IPS-18a (cell line): ENCODE measurements at regions not wholly inside any gene's neighbourhood (a gene's known extent, or its start where the extent isn't known, plus 50 kb on each side); places are given as distances from the start of the nearest gene placed in this dataset.

Experiments used
- H3K27ac ChIP-seq: one replicate; pipeline ENCODE4 v1.5.1; 2013; ENCODE audit warnings: low read length
- H3K27me3 ChIP-seq: one replicate; pipeline ENCODE4 v1.6.1; 2013; ENCODE audit warnings: mild to moderate bottlenecking, low read length; ENCODE audit not compliant: control insufficient read depth, insufficient read depth
- H3K36me3 ChIP-seq: one replicate; pipeline ENCODE4 v1.6.1; 2013; ENCODE audit warnings: low read depth, low read length; ENCODE audit not compliant: control insufficient read depth
- H3K4me1 ChIP-seq: one replicate; pipeline ENCODE4 v1.6.1; 2013; ENCODE audit warnings: low read depth, low read length; ENCODE audit not compliant: control insufficient read depth
- H3K4me3 ChIP-seq: one replicate; pipeline ENCODE4 v1.5.1; 2013; ENCODE audit warnings: low read length
- H3K9ac ChIP-seq: one replicate; pipeline ENCODE4 v1.6.1; 2013; ENCODE audit warnings: mild to moderate bottlenecking, low read length, moderate library complexity
- H3K9me3 ChIP-seq: one replicate; pipeline ENCODE4 v1.6.1; 2013; ENCODE audit warnings: low read depth, low read length; ENCODE audit not compliant: control insufficient read depth

DNA sequence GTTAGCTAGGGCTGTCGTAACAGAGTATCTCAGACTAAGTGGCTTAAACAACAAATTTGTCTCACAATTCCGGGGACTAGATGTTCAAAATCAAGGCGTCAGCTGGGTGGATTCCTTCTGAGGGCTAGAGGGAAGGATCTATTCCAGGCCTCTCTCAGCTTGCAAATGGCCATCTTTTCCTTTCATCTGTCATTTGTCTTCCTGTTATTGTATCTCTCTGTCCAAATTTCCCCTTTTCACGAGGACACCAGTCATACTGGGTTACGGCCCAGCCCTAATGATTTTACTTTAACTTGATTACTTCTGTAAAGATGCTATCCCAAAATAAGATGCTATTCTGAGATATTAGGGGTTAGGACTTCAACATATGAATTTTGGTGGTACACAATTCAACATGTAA lies 119.0 kb upstream of the CPSF6 start:
- Histone ChIP-seq H3K36me3 (no peaks in the 10 kb centered on the region), H3K4me3 (no peak overlapping the region), H3K9ac (no peak overlapping the region), H3K27ac (no peak overlapping the region), H3K27me3 (no peaks in the 10 kb centered on the region), H3K4me1 (peaks cover 6% of the 10 kb centered on the region), H3K9me3 (no peaks in the 10 kb centered on the region)

DNA sequence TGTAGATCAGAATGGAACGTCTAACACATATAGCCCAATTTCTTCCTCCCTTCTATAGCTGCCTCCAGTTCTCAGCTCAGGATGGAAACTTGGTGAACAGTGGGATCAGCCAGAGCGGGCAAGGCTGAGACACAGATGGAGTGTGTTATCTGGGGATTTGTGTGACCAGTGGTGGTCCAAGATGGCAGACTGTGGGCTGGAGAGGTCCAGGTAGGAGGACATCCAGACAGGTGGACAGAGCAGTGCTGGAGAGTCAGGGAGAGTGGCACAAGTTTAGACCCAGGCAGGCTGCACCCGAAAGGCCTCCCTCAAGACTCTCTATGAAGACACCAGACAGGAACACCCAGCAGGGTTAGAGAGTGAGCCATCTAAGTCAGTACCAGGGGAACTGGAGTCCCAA lies 116.1 kb upstream of the CPSF6 start:
- H3K36me3 ChIP-seq: no peaks in the 10 kb centered on the region
- no peak overlapping the region for H3K4me3 ChIP-seq
- no peak overlapping the region for H3K27ac ChIP-seq
- H3K27me3 ChIP-seq: no peaks in the 10 kb centered on the region
- H3K9ac ChIP-seq: no peak overlapping the region
- H3K4me1 ChIP-seq: peaks cover 12% of the 10 kb centered on the region
- H3K9me3 ChIP-seq: no peaks in the 10 kb centered on the region

DNA sequence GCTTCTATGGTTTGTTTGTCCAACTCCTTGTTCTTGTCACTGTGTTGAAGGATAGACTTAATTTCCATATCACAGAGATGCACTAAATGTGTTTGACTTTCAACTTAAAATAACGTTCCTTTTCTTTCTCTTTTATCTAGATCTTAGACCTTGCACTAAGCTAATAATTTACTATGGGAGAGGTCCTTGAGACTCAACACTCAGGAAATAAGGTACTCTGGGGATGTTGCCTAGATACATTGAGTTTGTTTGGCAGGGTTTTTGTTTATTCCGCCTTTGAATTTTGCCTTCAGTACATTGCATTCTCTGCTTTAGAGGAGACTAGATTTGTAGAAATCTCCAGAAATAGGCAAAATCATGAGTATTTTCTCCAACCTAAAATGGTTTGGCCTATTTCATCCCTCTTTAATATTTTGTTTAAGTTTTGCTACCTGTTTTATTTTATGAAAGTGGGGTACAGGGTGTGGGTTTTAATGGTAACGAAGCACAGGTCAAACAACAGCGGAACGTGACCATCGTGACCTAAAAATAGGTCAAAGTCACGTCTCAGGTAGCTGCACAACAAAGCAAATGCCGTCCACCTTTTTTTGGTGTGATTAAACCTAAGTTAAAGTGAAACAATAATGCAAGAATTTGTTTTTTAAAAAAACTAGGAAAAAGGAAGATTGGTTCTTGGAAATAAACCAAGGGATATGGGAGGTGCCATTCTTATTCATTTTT lies 115.3 kb upstream of the CPSF6 start:
- Histone ChIP-seq H3K27ac (no peak overlapping the region), H3K36me3 (no peaks in the 10 kb centered on the region), H3K4me3 (no peak overlapping the region), H3K27me3 (no peaks in the 10 kb centered on the region), H3K9me3 (no peaks in the 10 kb centered on the region), H3K4me1 (peaks cover 12% of the 10 kb centered on the region), H3K9ac (no peak overlapping the region)

DNA sequence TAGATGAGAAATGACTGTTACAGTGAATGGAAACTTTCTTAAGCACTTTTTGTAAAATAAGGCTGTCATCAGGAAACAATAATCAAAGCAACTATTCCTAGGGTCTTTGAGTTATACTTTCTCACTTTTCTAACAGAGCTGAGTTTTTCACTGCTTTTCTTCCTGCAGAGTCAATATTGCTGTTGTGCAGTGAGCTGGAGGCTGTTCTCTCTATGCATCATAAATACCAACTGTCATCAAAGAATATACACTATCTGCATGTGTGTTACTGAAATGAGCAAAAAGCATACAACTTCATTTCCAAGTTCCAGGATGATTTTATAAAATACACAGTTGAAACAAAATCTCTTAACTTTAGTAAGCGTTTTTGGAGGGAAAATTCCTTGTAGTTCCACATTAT lies 110.4 kb upstream of the CPSF6 start:
- no peaks in the 10 kb centered on the region for H3K36me3 ChIP-seq
- H3K9ac ChIP-seq: no peak overlapping the region
- no peaks in the 10 kb centered on the region for H3K27me3 ChIP-seq
- H3K27ac ChIP-seq: no peak overlapping the region
- H3K4me3 ChIP-seq: no peak overlapping the region
- H3K4me1 ChIP-seq: peaks cover 29% of the 10 kb centered on the region
- no peaks in the 10 kb centered on the region for H3K9me3 ChIP-seq

DNA sequence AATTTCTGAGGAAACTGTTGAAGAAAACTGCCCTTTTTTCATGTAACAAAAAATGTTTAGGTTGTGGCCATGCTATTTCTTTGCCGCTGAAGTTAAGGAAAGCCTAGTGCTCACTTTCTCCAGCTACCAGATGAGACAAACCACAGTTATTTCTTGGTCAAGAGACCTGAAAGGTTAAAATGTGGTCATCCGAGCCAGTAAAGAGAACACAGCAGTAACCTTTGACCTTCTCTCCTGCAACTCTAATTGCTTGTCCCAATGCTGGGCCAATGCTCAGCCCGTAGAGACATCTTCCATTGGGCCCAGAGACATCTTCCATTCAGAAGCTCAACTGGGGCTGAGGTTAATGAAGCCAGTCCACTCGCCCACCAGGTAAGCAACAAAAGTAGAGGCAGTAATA lies 109.8 kb upstream of the CPSF6 start:
- no peak overlapping the region for H3K9ac ChIP-seq
- no peak overlapping the region for H3K4me3 ChIP-seq
- no peaks in the 10 kb centered on the region for H3K36me3 ChIP-seq
- no peaks in the 10 kb centered on the region for H3K9me3 ChIP-seq
- no peaks in the 10 kb centered on the region for H3K27me3 ChIP-seq
- peaks cover 29% of the 10 kb centered on the region for H3K4me1 ChIP-seq
- H3K27ac ChIP-seq: no peak overlapping the region

DNA sequence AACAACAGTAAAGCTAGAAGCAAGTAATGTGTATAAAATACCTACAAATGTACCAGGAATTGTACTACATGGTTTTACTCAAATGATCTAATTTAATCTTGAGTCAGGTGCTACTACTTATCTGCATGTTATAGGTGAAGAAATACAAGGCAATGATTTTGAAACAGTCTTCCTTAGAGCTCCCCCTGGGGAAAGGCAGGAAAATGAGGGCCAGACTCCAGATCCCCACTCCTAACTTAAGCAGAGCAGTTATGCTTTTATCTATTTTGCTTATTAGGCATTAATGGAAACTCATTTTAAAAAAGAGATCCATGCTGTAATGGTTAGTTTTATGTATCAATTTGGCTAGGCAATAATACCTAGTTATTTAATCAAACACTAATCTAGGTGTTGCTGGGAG lies 109.3 kb upstream of the CPSF6 start:
- Histone ChIP-seq H3K27ac (no peak overlapping the region), H3K4me3 (no peak overlapping the region), H3K4me1 (peaks cover 26% of the 10 kb centered on the region), H3K9ac (no peak overlapping the region), H3K9me3 (no peaks in the 10 kb centered on the region), H3K27me3 (no peaks in the 10 kb centered on the region), H3K36me3 (no peaks in the 10 kb centered on the region)

DNA sequence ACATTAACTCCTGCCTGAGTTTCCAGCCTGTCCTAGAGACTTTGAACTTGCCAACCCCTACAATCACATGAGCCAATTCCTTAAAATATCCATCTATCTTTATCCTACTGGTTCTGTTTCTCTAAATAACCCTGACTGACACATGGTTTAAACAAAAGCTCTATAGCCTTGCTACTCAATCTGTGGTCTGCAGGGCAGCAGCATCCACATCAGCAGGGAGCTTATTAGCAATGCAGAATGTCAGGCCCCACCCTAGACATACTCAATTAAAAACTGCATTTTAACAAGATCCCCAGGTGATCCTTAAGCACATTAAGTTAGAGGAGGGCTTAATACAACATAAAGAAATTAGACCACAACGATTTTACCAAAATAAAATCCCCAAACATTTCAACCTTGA lies 108.3 kb upstream of the CPSF6 start:
- Histone ChIP-seq H3K4me3 (no peak overlapping the region), H3K9ac (no peak overlapping the region), H3K27me3 (no peaks in the 10 kb centered on the region), H3K9me3 (no peaks in the 10 kb centered on the region), H3K36me3 (no peaks in the 10 kb centered on the region), H3K27ac (no peak overlapping the region), H3K4me1 (peaks cover 17% of the 10 kb centered on the region)

DNA sequence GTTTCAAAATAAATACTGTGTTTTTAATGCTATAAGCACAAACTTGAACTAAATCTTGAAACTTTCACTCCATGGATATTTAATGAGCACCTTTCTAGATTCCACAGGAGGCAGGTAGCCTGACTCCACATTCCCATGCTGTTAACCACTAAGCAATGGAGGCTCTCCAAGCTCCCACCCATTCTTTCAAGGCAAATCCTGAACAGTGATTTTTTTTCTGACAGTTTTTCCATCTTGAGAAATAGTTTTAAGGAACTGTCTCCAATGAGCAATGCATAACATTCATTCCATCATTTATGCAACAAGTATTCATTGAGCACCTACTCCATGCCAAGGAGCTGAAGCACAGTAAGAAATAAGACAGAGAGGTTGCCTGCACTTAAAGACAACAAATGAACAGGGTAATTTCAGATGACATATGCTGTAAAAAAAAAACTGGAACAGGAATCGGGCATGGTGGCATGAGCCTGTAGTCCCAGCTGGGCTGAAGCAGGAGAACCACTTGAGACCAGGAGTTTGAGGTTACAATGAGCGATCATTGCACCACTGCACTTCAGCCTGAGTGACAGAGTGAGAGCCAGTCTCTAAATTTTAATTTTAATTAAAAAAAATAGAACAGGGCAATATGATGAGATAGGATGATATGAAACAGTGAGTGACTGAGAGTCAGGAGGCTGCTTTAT lies 102.3 kb upstream of the CPSF6 start:
- no peaks in the 10 kb centered on the region for H3K36me3 ChIP-seq

DNA sequence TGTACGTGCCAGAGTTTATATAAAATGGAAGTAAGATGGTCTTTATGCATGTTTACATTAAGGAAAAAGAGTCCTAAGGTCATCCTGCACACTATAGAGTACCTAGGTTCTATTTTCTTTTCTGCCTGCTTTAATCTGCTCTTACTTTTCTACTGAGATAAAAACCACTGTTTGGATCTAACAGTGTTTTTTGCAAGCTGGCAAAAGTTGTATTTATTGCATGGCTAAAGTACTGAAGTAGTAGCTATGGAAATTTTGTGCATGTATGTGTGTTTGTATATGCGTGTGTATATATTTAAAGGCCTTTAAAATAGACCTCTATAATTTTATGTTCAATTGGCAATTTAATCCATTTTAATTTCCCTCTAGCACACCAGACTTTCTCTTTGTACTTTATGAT lies 98.3 kb upstream of the CPSF6 start:
- no peak overlapping the region for H3K4me3 ChIP-seq
- peaks cover 12% of the 10 kb centered on the region for H3K9me3 ChIP-seq
- no peak overlapping the region for H3K9ac ChIP-seq
- H3K27ac ChIP-seq: no peak overlapping the region
- H3K27me3 ChIP-seq: no peaks in the 10 kb centered on the region
- no peaks in the 10 kb centered on the region for H3K36me3 ChIP-seq
- no peaks in the 10 kb centered on the region for H3K4me1 ChIP-seq

More for the DNA sequence above, 102.3 kb upstream of the CPSF6 start:
- Histone ChIP-seq H3K4me3 (no peak overlapping the region), H3K4me1 (no peaks in the 10 kb centered on the region), H3K9me3 (peaks cover 12% of the 10 kb centered on the region), H3K9ac (no peak overlapping the region), H3K27me3 (no peaks in the 10 kb centered on the region), H3K27ac (no peak overlapping the region)

DNA sequence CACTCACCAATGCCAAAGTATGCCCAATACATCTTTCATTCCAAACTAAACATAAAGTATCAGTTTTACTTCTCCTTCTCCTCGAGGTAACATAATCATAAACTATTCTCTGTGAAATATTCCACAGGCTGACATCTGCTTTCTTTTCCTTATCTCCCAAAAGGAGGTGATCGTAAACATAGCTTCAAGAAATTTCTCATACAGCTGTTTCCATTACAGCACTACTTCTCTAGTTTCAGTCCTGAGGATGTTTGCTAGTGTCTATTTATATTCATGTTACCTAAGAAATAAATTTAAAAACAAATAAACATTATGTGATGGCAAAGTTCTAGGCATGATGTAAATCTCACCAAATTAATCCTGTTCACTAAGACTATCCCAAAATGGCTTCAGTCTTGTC lies 90.1 kb upstream of the CPSF6 start:
- Histone ChIP-seq H3K36me3 (no peaks in the 10 kb centered on the region), H3K4me1 (no peaks in the 10 kb centered on the region), H3K9me3 (no peaks in the 10 kb centered on the region), H3K27me3 (no peaks in the 10 kb centered on the region), H3K27ac (no peak overlapping the region), H3K4me3 (no peak overlapping the region), H3K9ac (no peak overlapping the region)

DNA sequence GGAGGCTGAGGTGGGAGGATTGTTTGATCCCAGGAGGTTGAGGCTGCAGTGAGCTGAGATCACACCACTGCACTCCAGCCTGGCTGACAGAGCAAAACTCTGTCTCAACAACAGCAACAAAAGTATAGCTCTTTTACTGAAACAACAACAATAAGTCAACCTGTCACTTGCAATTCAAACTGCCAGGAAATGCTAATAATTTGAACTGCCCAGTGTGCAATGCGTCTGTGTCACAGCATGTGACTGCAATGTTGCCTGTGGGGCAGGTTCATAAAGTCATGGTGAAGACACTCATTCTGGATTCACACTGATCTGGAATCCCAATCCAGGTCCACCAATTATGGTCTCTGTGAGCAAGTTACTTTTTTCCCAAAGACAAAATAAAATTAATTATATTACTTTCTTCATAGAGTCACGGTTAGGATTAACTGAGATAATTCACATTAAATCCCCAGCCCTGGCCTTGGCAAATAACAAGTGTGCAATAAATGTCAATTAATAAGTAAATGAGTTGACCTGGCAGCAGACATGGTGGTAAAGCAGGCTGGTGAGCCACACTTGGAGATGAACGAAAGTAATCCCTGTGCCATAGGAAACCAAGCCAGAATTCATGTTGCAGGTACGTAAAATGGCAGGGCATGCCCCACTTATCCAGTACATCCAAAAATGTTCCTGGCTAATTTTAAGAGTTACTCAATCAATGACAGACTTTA lies 89.1 kb upstream of the CPSF6 start:
- H3K27me3 ChIP-seq: no peaks in the 10 kb centered on the region
- peaks cover 3% of the 10 kb centered on the region for H3K4me1 ChIP-seq
- no peak overlapping the region for H3K4me3 ChIP-seq
- no peaks in the 10 kb centered on the region for H3K36me3 ChIP-seq
- H3K9me3 ChIP-seq: no peaks in the 10 kb centered on the region
- no peak overlapping the region for H3K9ac ChIP-seq
- no peak overlapping the region for H3K27ac ChIP-seq

DNA sequence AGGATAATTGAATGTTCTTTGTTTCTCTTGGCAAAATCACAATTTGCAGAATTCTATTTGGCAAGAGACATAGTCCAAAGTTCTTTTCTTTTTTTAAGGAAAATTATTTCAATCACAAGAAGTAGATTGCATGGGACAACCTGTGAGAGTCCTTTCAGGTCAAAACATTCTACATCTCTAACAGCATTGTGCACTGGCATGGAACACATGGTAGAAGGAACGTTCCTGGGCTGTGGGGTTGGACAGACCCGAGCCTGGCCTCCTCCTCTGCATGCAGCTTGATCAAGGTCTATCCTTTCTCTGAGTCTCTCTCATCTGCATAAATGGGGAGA lies 88.6 kb upstream of the CPSF6 start:
- Histone ChIP-seq H3K27ac (no peak overlapping the region), H3K9ac (no peak overlapping the region), H3K4me3 (no peak overlapping the region), H3K27me3 (no peaks in the 10 kb centered on the region), H3K9me3 (no peaks in the 10 kb centered on the region), H3K36me3 (no peaks in the 10 kb centered on the region), H3K4me1 (peaks cover 3% of the 10 kb centered on the region)
